ENCODE measurements at regions not wholly inside any gene's neighbourhood (a gene's known extent, or its start where the extent isn't known, plus 50 kb on each side); places are given as distances from the start of the nearest gene placed in this dataset.

- TF ChIP-seq CTCF (IDR thresholded peaks at IDR 0.05; ENCODE audit: low read depth, low read length, missing control alignments) = no peak
- Histone ChIP-seq H3K27me3 (replicated peaks) (no peaks in the 10 kb centered on the region), H3K4me3 (ENCODE audit: low read depth, low read length) (no peak overlapping the region), H3K27ac (peak overlapping the region; percentile 3), H3K36me3 (replicated peaks) (peaks cover 44% of the 10 kb centered on the region)
- in situ Hi-C loops (cut with HindIII; ENCODE audit: low pct_ligation_motif_present, low sequenced_read_pairs) = no loop called here
- no peak for DNase-seq
Observed at GRCh38 chr22:46085828-46086576, 64.3 kb upstream of the PPARA start.

- TF ChIP-seq CTCF (IDR thresholded peaks at IDR 0.05; ENCODE audit: low read depth, low read length, missing control alignments) = no peak
- Histone ChIP-seq H3K27ac (peak overlapping the region; percentile 92), H3K27me3 (replicated peaks) (no peaks in the 10 kb centered on the region), H3K36me3 (replicated peaks) (peaks cover 44% of the 10 kb centered on the region), H3K4me3 (ENCODE audit: low read depth, low read length) (no peak overlapping the region)
- no peak for DNase-seq
- in situ Hi-C loops (cut with HindIII; ENCODE audit: low pct_ligation_motif_present, low sequenced_read_pairs) = no loop called here
Observed at GRCh38 chr22:46086577-46087335, 63.6 kb upstream of the PPARA start.

GRCh38 chr22:46087336-46087690, 63.0 kb upstream of the PPARA start:
- Histone ChIP-seq H3K4me3 (ENCODE audit: low read depth, low read length) (no peak overlapping the region), H3K27me3 (replicated peaks) (no peaks in the 10 kb centered on the region), H3K36me3 (replicated peaks) (peaks cover 47% of the 10 kb centered on the region), H3K27ac (peak overlapping the region; percentile 92)
- no peak for DNase-seq
- in situ Hi-C loops (cut with HindIII; ENCODE audit: low pct_ligation_motif_present, low sequenced_read_pairs) = no loop called here
- TF ChIP-seq CTCF (IDR thresholded peaks at IDR 0.05; ENCODE audit: low read depth, low read length, missing control alignments) = no peak

- no peak overlapping the region for H3K4me3 ChIP-seq (ENCODE audit: low read depth, low read length)
- DNase-seq = peak; percentile 90
Observed at GRCh38 chr22:46087816-46088277, 62.5 kb upstream of the PPARA start.

GRCh38 chr22:46088541-46089311, 61.6 kb upstream of the PPARA start:
- DNase-seq = peak; percentile 48
- no peaks in the 10 kb centered on the region for H3K27me3 ChIP-seq (replicated peaks)
- peak overlapping the region; percentile 9 for H3K4me3 ChIP-seq (ENCODE audit: low read depth, low read length)
- peak overlapping the region; percentile 92 for H3K27ac ChIP-seq
- peaks cover 54% of the 10 kb centered on the region for H3K36me3 ChIP-seq (replicated peaks)
- no peak for TF ChIP-seq CTCF (IDR thresholded peaks at IDR 0.05; ENCODE audit: low read depth, low read length, missing control alignments)
- in situ Hi-C loops (cut with HindIII; ENCODE audit: low pct_ligation_motif_present, low sequenced_read_pairs) = no loop called here

More at GRCh38 chr22:46087816-46088277, 62.5 kb upstream of the PPARA start:
- Histone ChIP-seq H3K36me3 (replicated peaks) (peaks cover 50% of the 10 kb centered on the region), H3K27me3 (replicated peaks) (no peaks in the 10 kb centered on the region), H3K27ac (peak overlapping the region; percentile 92)
- no peak for TF ChIP-seq CTCF (IDR thresholded peaks at IDR 0.05; ENCODE audit: low read depth, low read length, missing control alignments)
- in situ Hi-C loops (cut with HindIII; ENCODE audit: low pct_ligation_motif_present, low sequenced_read_pairs) = no loop called here
